H1 (cell line): ENCODE measurements at regions not wholly inside any gene's neighbourhood (a gene's known extent, or its start where the extent isn't known, plus 50 kb on each side); places are given as distances from the start of the nearest gene placed in this dataset.

Experiments
- CTCF ChIA-PET: fragments of 300-600 bp; sonication (Branson Sonifier 250); formaldehyde crosslinking; loops from one replicate; lab custom pipeline; 2021; ENCODE audit not compliant: partially characterized antibody; lab: Charles Lee
- POLR2A ChIA-PET: fragments of 300-600 bp; sonication (Branson Sonifier 250); formaldehyde crosslinking; loops from one replicate; lab custom pipeline; 2021; ENCODE audit warnings: inconsistent platforms; ENCODE audit not compliant: partially characterized antibody; lab: Charles Lee
- DNase-seq, 2 experiments: peaks; one replicate each; pipeline versions ENCODE4 v3.0.0 to v3.0.0-alpha.2; 2010 to 2022; ENCODE audit warnings: low spot score in 2 of 2, low read depth in 1 of 2, mixed read lengths in 1 of 2
- FAIRE-seq: peaks from 2 replicates; lab custom pipeline; 2011; peaks lifted over from hg19 to GRCh38; lab: Jason Lieb, UNC
- H2AFZ ChIP-seq: 2 replicates; pipeline ENCODE4 v1.8.1; 2012; ENCODE audit warnings: low read length, inconsistent platforms
- H2AK5ac ChIP-seq: 2 replicates; pipeline ENCODE4 v1.6.1; 2013; ENCODE audit warnings: low read depth, low read length
- H2BK120ac ChIP-seq: replicated peaks from 2 replicates; pipeline ENCODE3; 2013; ENCODE audit warnings: low read depth, low read length, inconsistent platforms
- H2BK12ac ChIP-seq: 2 replicates; pipeline ENCODE4 v1.6.1; 2013; ENCODE audit warnings: low read depth, low read length
- H2BK15ac ChIP-seq: 2 replicates; pipeline ENCODE4 v1.6.1; 2013; ENCODE audit warnings: low read length
- H2BK20ac ChIP-seq: 2 replicates; pipeline ENCODE4 v1.6.1; 2013; ENCODE audit warnings: low read length
- H2BK5ac ChIP-seq: 2 replicates; pipeline ENCODE4 v1.6.1; 2013; ENCODE audit warnings: low read depth, low read length
- H3K14ac ChIP-seq: 2 replicates; pipeline ENCODE4 v1.6.1; 2013; ENCODE audit warnings: inconsistent platforms; ENCODE audit not compliant: insufficient read length
- H3K18ac ChIP-seq: 2 replicates; pipeline ENCODE4 v1.6.1; 2013; ENCODE audit warnings: low read length; ENCODE audit errors: extremely low read depth
- H3K23ac ChIP-seq: 2 replicates; pipeline ENCODE4 v1.6.1; 2013; ENCODE audit warnings: inconsistent platforms; ENCODE audit not compliant: insufficient read length
- H3K23me2 ChIP-seq: 2 replicates; pipeline ENCODE4 v1.6.1; 2013; ENCODE audit warnings: low read depth, low read length
- H3K27ac ChIP-seq: 2 replicates; pipeline ENCODE4 v1.6.1; 2011; ENCODE audit warnings: low read depth, low read length, inconsistent platforms
- H3K27me3 ChIP-seq, 4 experiments: replicated peaks in 1 of 4; 1 replicate in 1 of 4; 2 replicates in 3 of 4; pipeline versions ENCODE4 v1.6.1 to v1.8.1; 2011 to 2013; ENCODE audit warnings: low read length in 3 of 4, mild to moderate bottlenecking in 3 of 4, inconsistent platforms in 2 of 4, mixed read lengths in 2 of 4, moderate library complexity in 1 of 4; ENCODE audit not compliant: control insufficient read depth in 3 of 4, insufficient read depth in 3 of 4; ENCODE audit errors: extremely low read depth in 1 of 4
- H3K36me3 ChIP-seq, 4 experiments: 2 replicates each; pipeline versions ENCODE4 v1.6.1 to v1.8.1; 2011 to 2013; ENCODE audit warnings: mild to moderate bottlenecking in 4 of 4, low read length in 3 of 4, moderate library complexity in 2 of 4, control low read depth in 1 of 4, inconsistent platforms in 1 of 4; ENCODE audit not compliant: insufficient read depth in 4 of 4, control insufficient read depth in 2 of 4
- H3K4ac ChIP-seq: replicated peaks from 2 replicates; pipeline ENCODE3; 2013; ENCODE audit warnings: low read length, low read depth, mixed read lengths, inconsistent platforms; ENCODE audit not compliant: insufficient read length
- H3K4me1 ChIP-seq, 4 experiments: replicated peaks in 1 of 4; 1 replicate in 1 of 4; 2 replicates in 3 of 4; pipeline versions ENCODE4 v1.6.1 to v1.8.1; 2011 to 2013; ENCODE audit warnings: low read length in 3 of 4, inconsistent platforms in 2 of 4, mixed read lengths in 1 of 4; ENCODE audit not compliant: insufficient read depth in 4 of 4, control insufficient read depth in 3 of 4
- H3K4me2 ChIP-seq, 2 experiments: 2 replicates each; pipeline versions ENCODE4 v1.6.1 to v1.8.1; 2011 to 2013; ENCODE audit warnings: low read depth in 2 of 2, low read length in 2 of 2, control low read depth in 1 of 2, inconsistent platforms in 1 of 2, mild to moderate bottlenecking in 1 of 2; ENCODE audit not compliant: insufficient read depth in 1 of 2
- H3K4me3 ChIP-seq, 4 experiments: fragments of 200-600, 300-600 bp in 1 of 4; sonication (generic), shearing (Covaris generic), sonication (Bioruptor Twin) in 1 of 4; 2 replicates each; pipeline versions ENCODE4 v1.5.1 to v1.8.1; 2011 to 2016; ENCODE audit warnings: low read length in 4 of 4, low read depth in 3 of 4, control low read depth in 2 of 4, inconsistent platforms in 2 of 4, mild to moderate bottlenecking in 2 of 4, mixed read lengths in 1 of 4, moderate library complexity in 1 of 4; ENCODE audit not compliant: insufficient read depth in 2 of 4; ENCODE audit errors: extremely low read depth in 1 of 4
- H3K56ac ChIP-seq: replicated peaks from 2 replicates; pipeline ENCODE3; 2013; ENCODE audit warnings: low read depth, mild to moderate bottlenecking, mixed read lengths, low read length, inconsistent platforms; ENCODE audit not compliant: insufficient read length
- H3K79me1 ChIP-seq: 2 replicates; pipeline ENCODE4 v1.6.1; 2013; ENCODE audit warnings: low read depth, low read length, control low read depth
- H3K79me2 ChIP-seq, 2 experiments: 2 replicates each; pipeline versions ENCODE4 v1.6.1 to v1.8.1; 2012 to 2013; ENCODE audit warnings: low read length in 2 of 2, mild to moderate bottlenecking in 2 of 2, inconsistent platforms in 1 of 2; ENCODE audit not compliant: insufficient read depth in 2 of 2, control insufficient read depth in 1 of 2
- H3K9ac ChIP-seq, 4 experiments: replicated peaks in 1 of 4; 1 replicate in 1 of 4; 2 replicates in 3 of 4; pipeline versions ENCODE4 v1.6.1 to v1.8.1; 2011 to 2013; ENCODE audit warnings: low read depth in 3 of 4, low read length in 3 of 4, control low read depth in 2 of 4, mild to moderate bottlenecking in 2 of 4, moderate library complexity in 2 of 4, inconsistent platforms in 1 of 4; ENCODE audit errors: extremely low read depth in 1 of 4
- H3K9me3 ChIP-seq, 2 experiments: 2 replicates each; pipeline versions ENCODE4 v1.6.1 to v1.8.1; 2012 to 2013; ENCODE audit warnings: mild to moderate bottlenecking in 2 of 2, moderate library complexity in 2 of 2, control low read depth in 1 of 2, inconsistent platforms in 1 of 2, low read depth in 1 of 2, low read length in 1 of 2, mixed read lengths in 1 of 2; ENCODE audit not compliant: insufficient read depth in 2 of 2
- H4K20me1 ChIP-seq, 2 experiments: replicated peaks in 1 of 2; 2 replicates each; pipeline versions ENCODE3 to v1.8.1; 2011 to 2013; ENCODE audit warnings: inconsistent platforms in 2 of 2, low read length in 2 of 2, mild to moderate bottlenecking in 1 of 2; ENCODE audit not compliant: insufficient read depth in 2 of 2, control insufficient read depth in 1 of 2
- H4K5ac ChIP-seq: 2 replicates; pipeline ENCODE4 v1.6.1; 2013; ENCODE audit warnings: low read length, low read depth, mixed read lengths, inconsistent platforms; ENCODE audit not compliant: insufficient read length
- H4K8ac ChIP-seq: 2 replicates; pipeline ENCODE4 v1.8.0; 2013; ENCODE audit warnings: mild to moderate bottlenecking, moderate library complexity, low read length, inconsistent platforms; ENCODE audit not compliant: insufficient read depth; ENCODE audit errors: extremely low read depth
- H4K91ac ChIP-seq: replicated peaks from 2 replicates; pipeline ENCODE3; 2013; ENCODE audit warnings: low read length, mixed read lengths, inconsistent platforms; ENCODE audit not compliant: insufficient read length
- BACH1 ChIP-seq: IDR thresholded peaks from 2 replicates; pipeline ENCODE4 v1.6.1; 2012; ENCODE audit warnings: low read length, improper control_type of control experiment
- GABPA ChIP-seq: IDR thresholded peaks from 2 replicates; pipeline ENCODE4 v1.6.1; 2011; ENCODE audit warnings: mild to moderate bottlenecking, low read length, moderate library complexity, borderline replicate concordance; ENCODE audit not compliant: insufficient read depth
- JUND ChIP-seq: IDR thresholded peaks from 2 replicates; pipeline ENCODE4 v1.6.1; 2011; ENCODE audit warnings: mild to moderate bottlenecking, improper control_type of control experiment, low read length
- POLR2AphosphoS5 ChIP-seq: IDR thresholded peaks from 2 replicates; pipeline ENCODE4 v1.6.1; 2011; ENCODE audit warnings: low read depth, low read length
- RBBP5 ChIP-seq: IDR thresholded peaks from 2 replicates; pipeline ENCODE4 v1.7.1; 2012; ENCODE audit warnings: low read depth, mild to moderate bottlenecking, inconsistent platforms, low read length, moderate library complexity, borderline replicate concordance
- RXRA ChIP-seq: IDR thresholded peaks from 2 replicates; pipeline ENCODE4 v1.6.1; 2011; ENCODE audit warnings: low read depth, mild to moderate bottlenecking, low read length, moderate library complexity; ENCODE audit not compliant: insufficient read depth
- SIN3A ChIP-seq, 2 experiments: IDR thresholded peaks in 1 of 2; conservative IDR thresholded peaks in 1 of 2; 2 replicates each; pipeline ENCODE4 v1.6.1; 2011 to 2012; ENCODE audit warnings: low read length in 2 of 2, improper control_type of control experiment in 1 of 2, low read depth in 1 of 2, mild to moderate bottlenecking in 1 of 2
- SIX5 ChIP-seq: IDR thresholded peaks from 2 replicates; pipeline ENCODE4 v1.6.1; 2011; ENCODE audit warnings: mild to moderate bottlenecking, low read depth, low read length
- TAF7 ChIP-seq: optimal IDR thresholded peaks from 2 replicates; pipeline ENCODE3; 2011; ENCODE audit warnings: low read depth, mild to moderate bottlenecking, inconsistent platforms, low read length, moderate library complexity, borderline replicate concordance
- TEAD4 ChIP-seq: IDR thresholded peaks from 2 replicates; pipeline ENCODE4 v1.6.1; 2012; ENCODE audit warnings: low read depth, low read length, inconsistent platforms, mixed read lengths

DNA sequence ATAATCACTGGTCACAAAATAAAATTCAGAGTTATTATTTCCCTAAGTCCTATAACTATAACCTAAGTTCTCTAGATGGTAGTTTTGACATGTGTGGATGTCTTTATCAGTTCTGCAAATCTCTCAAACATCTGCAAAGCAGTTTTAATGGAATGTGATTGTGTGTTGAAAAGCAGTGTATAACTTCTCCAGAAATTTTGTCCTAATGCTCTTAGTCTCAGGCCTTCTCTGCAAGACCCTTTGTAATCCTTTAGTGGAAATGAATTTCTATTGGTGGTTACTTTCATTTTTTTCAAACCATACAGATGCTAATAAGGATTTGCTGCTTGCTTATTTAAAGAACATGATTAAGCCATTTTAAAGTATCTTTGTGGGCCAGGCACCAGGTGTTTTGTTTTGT lies 75.5 kb upstream of the LHFPL2 start:
- H3K36me3 ChIP-seq, result no peaks in the 10 kb centered on the region
- H3K27me3 ChIP-seq, result no peaks in the 10 kb centered on the region
- no peak for TF ChIP-seq SIX5
- TF ChIP-seq GABPA, result no peak
- no peak for TF ChIP-seq BACH1
- no peak for TF ChIP-seq SIN3A (conservative IDR thresholded peaks at IDR 0.05 in 1 of 2, IDR thresholded peaks at IDR 0.05 in 1 of 2; ENCODE audit: low read depth in 1 of 2, low read length in 2 of 2)
- TF ChIP-seq RBBP5, result no peak
- TF ChIP-seq RXRA, result no peak
- TF ChIP-seq POLR2AphosphoS5, result no peak
- TF ChIP-seq TAF7, result no peak
- no peak for TF ChIP-seq TEAD4
- no peak for TF ChIP-seq JUND
- TF ChIP-seq, all 59 proteins: peak for 0
- H3K9me3 ChIP-seq, result no peaks in the 10 kb centered on the region
- no peak overlapping the region for H2BK5ac ChIP-seq
- H4K20me1 ChIP-seq, result no peaks in the 10 kb centered on the region
- no peak overlapping the region for H2AK5ac ChIP-seq
- no peak overlapping the region for H3K4ac ChIP-seq
- no peak overlapping the region for H3K4me2 ChIP-seq
- no peak overlapping the region for H2BK15ac ChIP-seq
- no peak overlapping the region for H2AFZ ChIP-seq
- CTCF ChIA-PET, result no interaction called here
- no peaks in the 10 kb centered on the region for H3K23me2 ChIP-seq
- no peak overlapping the region for H3K56ac ChIP-seq
- H3K18ac ChIP-seq, result no peak overlapping the region
- no peak overlapping the region for H3K4me3 ChIP-seq
- H3K9ac ChIP-seq, result no peak overlapping the region
- no peaks in the 10 kb centered on the region for H3K79me1 ChIP-seq
- H2BK120ac ChIP-seq, result no peak overlapping the region
- DNase-seq, result no peak
- no peak overlapping the region for H2BK12ac ChIP-seq
- no peak overlapping the region for H4K91ac ChIP-seq
- no peak overlapping the region for H4K5ac ChIP-seq
- H4K8ac ChIP-seq, result no peak overlapping the region
- POLR2A ChIA-PET, result no interaction called here
- H3K14ac ChIP-seq, result no peak overlapping the region
- H3K27ac ChIP-seq, result no peak overlapping the region
- FAIRE-seq, result no peak
- H2BK20ac ChIP-seq, result no peak overlapping the region
- H3K79me2 ChIP-seq, result no peaks in the 10 kb centered on the region
- H3K4me1 ChIP-seq, result peaks cover 0 to 9% (median 3%) of the 10 kb centered on the region in 4 experiments; a peak in 4 of 7 replicates
- H3K23ac ChIP-seq, result no peak overlapping the region
